Activated CD4-positive, alpha-beta T cell treated with anti-CD3 and anti-CD28 coated beads for 1 hour (primary cell): ENCODE measurements at regions not wholly inside any gene's neighbourhood (a gene's known extent, or its start where the extent isn't known, plus 50 kb on each side); places are given as distances from the start of the nearest gene placed in this dataset.
"Not testable (repeated sequence)": the region's sequence is repeated elsewhere in the genome, so short reads cannot be mapped to it uniquely, and the experiment has no call there.

Source experiments
- DNase-seq: peaks from one replicate; pipeline ENCODE4 v3.0.0-alpha.2; 2020

GRCh38 chr1:55544826-55545225, 329.7 kb upstream of the USP24 start:
- DNase-seq, result no peak

GRCh38 chr1:55542901-55543504, 327.8 kb upstream of the USP24 start:
- no peak for DNase-seq

- no peak for DNase-seq
Observed at GRCh38 chr1:55541296-55541695, 326.1 kb upstream of the USP24 start.

- no peak for DNase-seq
Observed at GRCh38 chr1:55539652-55540512, 324.7 kb upstream of the USP24 start.

GRCh38 chr1:55538428-55538827, 323.3 kb upstream of the USP24 start:
- no peak for DNase-seq

- no peak for DNase-seq
Observed at GRCh38 chr1:55536545-55536865, 321.3 kb upstream of the USP24 start.

GRCh38 chr1:55535724-55536544, 320.8 kb upstream of the USP24 start:
- no peak for DNase-seq

- no peak for DNase-seq
Observed at GRCh38 chr1:55534565-55535121, 319.5 kb upstream of the USP24 start.

- DNase-seq, result no peak
Observed at GRCh38 chr1:55531644-55532043, 316.5 kb upstream of the USP24 start.

GRCh38 chr1:55530749-55531478, 315.8 kb upstream of the USP24 start:
- DNase-seq, result no peak

- no peak for DNase-seq
Observed at GRCh38 chr1:55529017-55529416, 313.9 kb upstream of the USP24 start.

- DNase-seq, result no peak
Observed at GRCh38 chr1:55527831-55528230, 312.7 kb upstream of the USP24 start.

GRCh38 chr1:55526716-55527115, 311.6 kb upstream of the USP24 start:
- DNase-seq, result no peak

- no peak for DNase-seq
Observed at GRCh38 chr1:55524006-55524405, 308.8 kb upstream of the USP24 start.

GRCh38 chr1:55522982-55523381, 307.8 kb upstream of the USP24 start:
- DNase-seq, result no peak

- no peak for DNase-seq
Observed at GRCh38 chr1:55522353-55522903, 307.3 kb upstream of the USP24 start.

- no peak for DNase-seq
Observed at GRCh38 chr1:55520861-55521260, 305.7 kb upstream of the USP24 start.

GRCh38 chr1:55519937-55520683, 304.9 kb upstream of the USP24 start:
- DNase-seq, result no peak

- DNase-seq, result no peak
Observed at GRCh38 chr1:55519276-55519675, 304.1 kb upstream of the USP24 start.

GRCh38 chr1:55517036-55517435, 301.9 kb upstream of the USP24 start:
- DNase-seq, result no peak

GRCh38 chr1:55514571-55514970, 299.4 kb upstream of the USP24 start:
- DNase-seq, result not testable (repeated sequence)

GRCh38 chr1:55512466-55512865, 297.3 kb upstream of the USP24 start:
- DNase-seq, result no peak
